Naive B cell (primary cell): ENCODE measurements at regions not wholly inside any gene's neighbourhood (a gene's known extent, or its start where the extent isn't known, plus 50 kb on each side); places are given as distances from the start of the nearest gene placed in this dataset.
A peak's percentile ranks its signal among the peaks of the same experiment; 100 is the strongest.
"Not testable (repeated sequence)": the region's sequence is repeated elsewhere in the genome, so short reads cannot be mapped to it uniquely, and the experiment has no call there.

Experiments
- ATAC-seq, 2 donors: fragments of 150-1000 bp; cut with Tn5 transposase; 2 replicates each; pipeline ENCODE4 v1.10.0; 2021; ENCODE audit warnings: low read depth in 2 of 2, mild to moderate bottlenecking in 2 of 2, moderate library complexity in 2 of 2
- DNase-seq: peaks from one replicate; pipeline ENCODE4 v3.0.0; 2022
- H3K27ac Mint-ChIP-seq, 6 donors: one replicate each; pipeline ENCODE4 v1.8.0; 2020 to 2022; ENCODE audit warnings: mild to moderate bottlenecking in 6 of 6, mixed read lengths in 6 of 6, moderate library complexity in 5 of 6, inconsistent platforms in 2 of 6
- H3K27me3 Mint-ChIP-seq, 3 donors: one replicate each; pipeline ENCODE4 v1.8.0; 2021 to 2022; ENCODE audit warnings: mixed read lengths in 3 of 3, mild to moderate bottlenecking in 1 of 3
- H3K36me3 Mint-ChIP-seq, 2 donors: one replicate each; pipeline ENCODE4 v1.8.0; 2020 to 2022; ENCODE audit warnings: mixed read lengths in 2 of 2, inconsistent platforms in 1 of 2, mild to moderate bottlenecking in 1 of 2
- H3K4me1 Mint-ChIP-seq, 3 donors: one replicate each; pipeline ENCODE4 v1.8.0; 2020 to 2022; ENCODE audit warnings: mixed read lengths in 3 of 3, inconsistent platforms in 1 of 3, mild to moderate bottlenecking in 1 of 3, moderate library complexity in 1 of 3
- H3K4me3 Mint-ChIP-seq, 8 donors: one replicate each; pipeline ENCODE4 v1.8.0; 2020 to 2022; ENCODE audit warnings: mild to moderate bottlenecking in 8 of 8, mixed read lengths in 8 of 8, moderate library complexity in 8 of 8, inconsistent platforms in 2 of 8
- H3K9me3 Mint-ChIP-seq, 7 donors: one replicate each; pipeline ENCODE4 v1.8.0; 2020 to 2022; ENCODE audit warnings: mixed read lengths in 7 of 7, mild to moderate bottlenecking in 5 of 7, inconsistent platforms in 2 of 7, moderate library complexity in 1 of 7

- no peaks in the 10 kb centered on the region for H3K4me1 Mint-ChIP-seq
- no peak for ATAC-seq
- H3K9me3 Mint-ChIP-seq = peaks cover 0 to 12% (median 6%) of the 10 kb centered on the region in 7 donors
- H3K27me3 Mint-ChIP-seq = peaks cover 0 to 6% (median 0%) of the 10 kb centered on the region in 3 donors
- no peak overlapping the region for H3K4me3 Mint-ChIP-seq
- H3K27ac Mint-ChIP-seq = no peak overlapping the region
- H3K36me3 Mint-ChIP-seq = no peaks in the 10 kb centered on the region
- DNase-seq = no peak
Observed at GRCh38 chr2:182477774-182478173, 50.9 kb upstream of the PDE1A start.

- H3K36me3 Mint-ChIP-seq = no peaks in the 10 kb centered on the region
- DNase-seq = no peak
- ATAC-seq = no peak
- no peak overlapping the region for H3K4me3 Mint-ChIP-seq
- no peak overlapping the region for H3K27ac Mint-ChIP-seq
- no peaks in the 10 kb centered on the region for H3K4me1 Mint-ChIP-seq
- H3K27me3 Mint-ChIP-seq = peaks cover 0 to 6% (median 0%) of the 10 kb centered on the region in 3 donors
- H3K9me3 Mint-ChIP-seq = peaks cover 0 to 4% (median 2%) of the 10 kb centered on the region in 7 donors
Observed at GRCh38 chr2:182481676-182482075, 54.8 kb upstream of the PDE1A start.

GRCh38 chr2:182482511-182482910 is 55.7 kb upstream of the PDE1A start:
- Mint-ChIP-seq H3K27ac (no peak overlapping the region), H3K9me3 (peaks cover 0 to 4% (median 2%) of the 10 kb centered on the region in 7 donors), H3K36me3 (no peaks in the 10 kb centered on the region), H3K27me3 (peaks cover 0 to 6% (median 0%) of the 10 kb centered on the region in 3 donors), H3K4me3 (no peak overlapping the region), H3K4me1 (no peaks in the 10 kb centered on the region)
- DNase-seq = no peak
- ATAC-seq = no peak

GRCh38 chr2:182496596-182496995 is 69.8 kb upstream of the PDE1A start:
- Mint-ChIP-seq H3K27me3 (no peaks in the 10 kb centered on the region), H3K36me3 (no peaks in the 10 kb centered on the region), H3K4me1 (no peaks in the 10 kb centered on the region), H3K9me3 (peaks cover 0 to 4% (median 0%) of the 10 kb centered on the region in 7 donors), H3K27ac (no peak overlapping the region), H3K4me3 (no peak overlapping the region)
- no peak for ATAC-seq
- no peak for DNase-seq

GRCh38 chr2:182499706-182500470 is 73.1 kb upstream of the PDE1A start:
- Mint-ChIP-seq H3K9me3 (peaks cover 0 to 1% (median 0%) of the 10 kb centered on the region in 7 donors), H3K27ac (peak overlapping the region in 1 of 6 donors; percentile 75), H3K27me3 (no peaks in the 10 kb centered on the region), H3K4me3 (no peak overlapping the region), H3K4me1 (no peaks in the 10 kb centered on the region), H3K36me3 (no peaks in the 10 kb centered on the region)
- ATAC-seq = no peak
- no peak for DNase-seq

- Mint-ChIP-seq H3K36me3 (no peaks in the 10 kb centered on the region), H3K4me3 (no peak overlapping the region), H3K27ac (no peak overlapping the region), H3K9me3 (no peaks in the 10 kb centered on the region), H3K4me1 (no peaks in the 10 kb centered on the region), H3K27me3 (no peaks in the 10 kb centered on the region)
- no peak for ATAC-seq
- DNase-seq = no peak
Observed at GRCh38 chr2:182503886-182504285, 77.0 kb upstream of the PDE1A start.

- H3K4me3 Mint-ChIP-seq = no peak overlapping the region
- H3K36me3 Mint-ChIP-seq = no peaks in the 10 kb centered on the region
- H3K27ac Mint-ChIP-seq = no peak overlapping the region
Observed at GRCh38 chr2:182504903-182505302, 78.1 kb upstream of the PDE1A start.

GRCh38 chr2:182506606-182507005 is 79.8 kb upstream of the PDE1A start:
- no peaks in the 10 kb centered on the region for H3K4me1 Mint-ChIP-seq
- DNase-seq = no peak
- H3K27me3 Mint-ChIP-seq = no peaks in the 10 kb centered on the region
- peaks cover 0 to 2% (median 0%) of the 10 kb centered on the region in 7 donors for H3K9me3 Mint-ChIP-seq
- ATAC-seq = no peak
- no peaks in the 10 kb centered on the region for H3K36me3 Mint-ChIP-seq
- no peak overlapping the region for H3K27ac Mint-ChIP-seq
- H3K4me3 Mint-ChIP-seq = no peak overlapping the region

More at GRCh38 chr2:182504903-182505302, 78.1 kb upstream of the PDE1A start:
- no peak for ATAC-seq
- no peak for DNase-seq
- Mint-ChIP-seq H3K4me1 (no peaks in the 10 kb centered on the region), H3K27me3 (no peaks in the 10 kb centered on the region), H3K9me3 (no peaks in the 10 kb centered on the region)

GRCh38 chr2:182508583-182508982 is 81.7 kb upstream of the PDE1A start:
- H3K36me3 Mint-ChIP-seq, DNase-seq, H3K4me3 Mint-ChIP-seq, ATAC-seq, H3K27ac Mint-ChIP-seq, H3K4me1 Mint-ChIP-seq, H3K27me3 Mint-ChIP-seq, H3K9me3 Mint-ChIP-seq: not testable (repeated sequence)

GRCh38 chr2:182509216-182509615 is 82.4 kb upstream of the PDE1A start:
- Mint-ChIP-seq H3K9me3 (peaks cover 0 to 5% (median 0%) of the 10 kb centered on the region in 7 donors), H3K4me1 (no peaks in the 10 kb centered on the region)

GRCh38 chr2:182521453-182522404 is 94.9 kb upstream of the PDE1A start:
- DNase-seq (no peak), ATAC-seq (no peak)
- peaks cover 0 to 5% (median 0%) of the 10 kb centered on the region in 3 donors for H3K27me3 Mint-ChIP-seq
- H3K9me3 Mint-ChIP-seq = no peaks in the 10 kb centered on the region
- H3K4me3 Mint-ChIP-seq = no peak overlapping the region
- H3K4me1 Mint-ChIP-seq = peaks cover 0 to 5% (median 0%) of the 10 kb centered on the region in 3 donors
- H3K27ac Mint-ChIP-seq = no peak overlapping the region
- H3K36me3 Mint-ChIP-seq = no peaks in the 10 kb centered on the region

More at GRCh38 chr2:182509216-182509615, 82.4 kb upstream of the PDE1A start:
- DNase-seq (no peak), ATAC-seq (no peak)
- H3K27ac Mint-ChIP-seq = no peak overlapping the region
- H3K36me3 Mint-ChIP-seq = no peaks in the 10 kb centered on the region
- no peaks in the 10 kb centered on the region for H3K27me3 Mint-ChIP-seq
- no peak overlapping the region for H3K4me3 Mint-ChIP-seq

- peaks cover 0 to 5% (median 0%) of the 10 kb centered on the region in 3 donors for H3K27me3 Mint-ChIP-seq
- ATAC-seq (no peak), DNase-seq (no peak)
- peaks cover 0 to 5% (median 0%) of the 10 kb centered on the region in 3 donors for H3K4me1 Mint-ChIP-seq
- H3K4me3 Mint-ChIP-seq = no peak overlapping the region
- no peaks in the 10 kb centered on the region for H3K36me3 Mint-ChIP-seq
- peaks cover 0 to 4% (median 0%) of the 10 kb centered on the region in 7 donors for H3K9me3 Mint-ChIP-seq
- H3K27ac Mint-ChIP-seq = peak overlapping the region in 1 of 6 donors; percentile 19
Observed at GRCh38 chr2:182522405-182522896, 95.6 kb upstream of the PDE1A start.

- ATAC-seq = no peak
- peaks cover 0 to 5% (median 0%) of the 10 kb centered on the region in 3 donors for H3K4me1 Mint-ChIP-seq
- DNase-seq = no peak
- no peak overlapping the region for H3K27ac Mint-ChIP-seq
- peaks cover 0 to 5% (median 0%) of the 10 kb centered on the region in 3 donors for H3K27me3 Mint-ChIP-seq
- no peak overlapping the region for H3K4me3 Mint-ChIP-seq
- H3K9me3 Mint-ChIP-seq = peaks cover 0 to 8% (median 2%) of the 10 kb centered on the region in 7 donors
- no peaks in the 10 kb centered on the region for H3K36me3 Mint-ChIP-seq
Observed at GRCh38 chr2:182522972-182523473, 96.2 kb upstream of the PDE1A start.
